Osteocyte (in vitro differentiated cells): ENCODE measurements at regions not wholly inside any gene's neighbourhood (a gene's known extent, or its start where the extent isn't known, plus 50 kb on each side); places are given as distances from the start of the nearest gene placed in this dataset.

ENCODE experiments used
- DNase-seq: peaks from one replicate; pipeline ENCODE4 v3.0.0; 2021; ENCODE audit warnings: mixed read lengths; ENCODE audit not compliant: unreplicated experiment; ENCODE audit errors: extremely low spot score
- H3K27ac Mint-ChIP-seq: one replicate; pipeline ENCODE4 v1.8.0; 2021; ENCODE audit warnings: mild to moderate bottlenecking, mixed read lengths; ENCODE audit not compliant: unreplicated experiment
- H3K27me3 Mint-ChIP-seq: one replicate; pipeline ENCODE4 v1.8.0; 2021; ENCODE audit warnings: mixed read lengths; ENCODE audit not compliant: unreplicated experiment
- H3K36me3 Mint-ChIP-seq: one replicate; pipeline ENCODE4 v1.8.0; 2021; ENCODE audit warnings: mixed read lengths; ENCODE audit not compliant: unreplicated experiment
- H3K4me1 Mint-ChIP-seq: one replicate; pipeline ENCODE4 v1.8.0; 2021; ENCODE audit warnings: mixed read lengths; ENCODE audit not compliant: unreplicated experiment
- H3K4me3 Mint-ChIP-seq: one replicate; pipeline ENCODE4 v1.8.0; 2021; ENCODE audit warnings: mild to moderate bottlenecking, moderate library complexity, mixed read lengths; ENCODE audit not compliant: unreplicated experiment
- H3K9me3 Mint-ChIP-seq: one replicate; pipeline ENCODE4 v1.8.0; 2021; ENCODE audit warnings: mixed read lengths; ENCODE audit not compliant: unreplicated experiment
- TF ChIP-seq, protein P1 (sequence below): fragments of 200-600 bp; sonication (generic); IDR thresholded peaks from 2 replicates; pipeline ENCODE4 v1.5.0; 2021; ENCODE audit warnings: antibody characterized with exemption, mild to moderate bottlenecking, moderate library complexity

DNA sequence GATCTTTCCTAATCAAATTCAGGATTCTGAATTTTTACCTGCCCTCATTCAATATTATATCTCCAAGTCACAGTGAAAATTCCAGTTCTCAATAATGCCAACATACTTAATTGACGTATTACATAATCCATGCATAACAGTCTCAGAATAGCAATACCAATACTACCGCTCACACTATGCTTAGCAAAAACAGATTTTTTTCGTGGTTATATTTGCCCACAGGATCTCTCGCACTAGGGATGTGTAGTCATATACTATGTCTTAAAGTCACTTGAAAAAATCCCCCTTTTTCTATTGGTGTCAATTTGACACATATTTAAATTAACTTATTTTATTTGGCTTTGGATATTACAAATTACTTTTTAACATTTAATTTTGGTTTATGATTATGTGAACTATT lies 323.1 kb upstream of the SLC35B3 start:
- H3K9me3 Mint-ChIP-seq: no peaks in the 10 kb centered on the region
- no peak overlapping the region for H3K4me3 Mint-ChIP-seq
- no peak overlapping the region for H3K27ac Mint-ChIP-seq
- TF ChIP-seq, protein P1, sequence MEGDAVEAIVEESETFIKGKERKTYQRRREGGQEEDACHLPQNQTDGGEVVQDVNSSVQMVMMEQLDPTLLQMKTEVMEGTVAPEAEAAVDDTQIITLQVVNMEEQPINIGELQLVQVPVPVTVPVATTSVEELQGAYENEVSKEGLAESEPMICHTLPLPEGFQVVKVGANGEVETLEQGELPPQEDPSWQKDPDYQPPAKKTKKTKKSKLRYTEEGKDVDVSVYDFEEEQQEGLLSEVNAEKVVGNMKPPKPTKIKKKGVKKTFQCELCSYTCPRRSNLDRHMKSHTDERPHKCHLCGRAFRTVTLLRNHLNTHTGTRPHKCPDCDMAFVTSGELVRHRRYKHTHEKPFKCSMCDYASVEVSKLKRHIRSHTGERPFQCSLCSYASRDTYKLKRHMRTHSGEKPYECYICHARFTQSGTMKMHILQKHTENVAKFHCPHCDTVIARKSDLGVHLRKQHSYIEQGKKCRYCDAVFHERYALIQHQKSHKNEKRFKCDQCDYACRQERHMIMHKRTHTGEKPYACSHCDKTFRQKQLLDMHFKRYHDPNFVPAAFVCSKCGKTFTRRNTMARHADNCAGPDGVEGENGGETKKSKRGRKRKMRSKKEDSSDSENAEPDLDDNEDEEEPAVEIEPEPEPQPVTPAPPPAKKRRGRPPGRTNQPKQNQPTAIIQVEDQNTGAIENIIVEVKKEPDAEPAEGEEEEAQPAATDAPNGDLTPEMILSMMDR: no peak
- no peaks in the 10 kb centered on the region for H3K27me3 Mint-ChIP-seq
- H3K4me1 Mint-ChIP-seq: peaks cover 3% of the 10 kb centered on the region
- no peak for DNase-seq
- H3K36me3 Mint-ChIP-seq: no peaks in the 10 kb centered on the region

DNA sequence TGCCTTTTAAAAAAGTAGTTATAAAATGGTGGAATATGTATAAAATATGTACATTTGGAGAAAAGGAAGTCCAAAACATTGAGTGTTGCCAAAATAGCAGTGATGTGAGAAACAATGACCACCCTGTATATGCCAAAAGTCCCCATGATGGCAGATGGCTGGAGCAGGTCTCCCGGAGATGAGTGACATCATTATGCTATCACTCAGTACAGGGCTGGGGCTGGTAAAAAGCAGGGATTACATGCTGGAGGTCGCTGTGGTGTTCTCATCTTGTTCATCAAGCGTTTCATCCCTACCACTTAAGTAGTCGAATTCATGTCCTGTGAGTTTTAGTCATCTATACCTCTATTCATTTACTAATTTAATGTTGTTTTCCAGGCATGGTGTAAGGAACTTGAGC lies 315.3 kb upstream of the SLC35B3 start:
- Mint-ChIP-seq H3K27ac (no peak overlapping the region), H3K4me1 (no peaks in the 10 kb centered on the region)

DNA sequence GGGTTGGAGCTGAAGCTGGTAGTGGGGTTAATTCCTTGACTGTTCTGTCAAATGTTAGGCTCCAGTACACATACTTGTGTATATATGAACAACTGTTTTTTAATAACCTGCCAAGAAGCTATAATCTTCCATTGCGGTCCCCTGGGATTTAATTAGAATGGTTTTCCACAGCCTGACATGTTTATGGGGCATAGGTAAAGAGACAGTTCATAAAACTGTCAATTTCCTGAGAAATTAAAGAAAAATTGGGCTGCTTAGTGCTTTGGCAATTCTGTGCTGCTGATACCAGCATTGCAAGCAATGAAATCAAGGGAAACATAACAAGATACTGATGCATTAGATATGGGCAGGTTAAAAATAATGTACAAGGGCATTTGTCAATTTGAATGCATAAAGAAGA lies 314.1 kb upstream of the SLC35B3 start:
- TF ChIP-seq, protein P1: no peak
- no peaks in the 10 kb centered on the region for H3K4me1 Mint-ChIP-seq
- peaks cover 5% of the 10 kb centered on the region for H3K27me3 Mint-ChIP-seq
- no peak for DNase-seq
- no peaks in the 10 kb centered on the region for H3K36me3 Mint-ChIP-seq
- no peak overlapping the region for H3K4me3 Mint-ChIP-seq
- no peak overlapping the region for H3K27ac Mint-ChIP-seq
- no peaks in the 10 kb centered on the region for H3K9me3 Mint-ChIP-seq

More for the DNA sequence above, 315.3 kb upstream of the SLC35B3 start:
- Mint-ChIP-seq H3K4me3 (no peak overlapping the region), H3K27me3 (peaks cover 5% of the 10 kb centered on the region), H3K36me3 (no peaks in the 10 kb centered on the region), H3K9me3 (no peaks in the 10 kb centered on the region)
- TF ChIP-seq, protein P1: no peak
- DNase-seq: no peak

DNA sequence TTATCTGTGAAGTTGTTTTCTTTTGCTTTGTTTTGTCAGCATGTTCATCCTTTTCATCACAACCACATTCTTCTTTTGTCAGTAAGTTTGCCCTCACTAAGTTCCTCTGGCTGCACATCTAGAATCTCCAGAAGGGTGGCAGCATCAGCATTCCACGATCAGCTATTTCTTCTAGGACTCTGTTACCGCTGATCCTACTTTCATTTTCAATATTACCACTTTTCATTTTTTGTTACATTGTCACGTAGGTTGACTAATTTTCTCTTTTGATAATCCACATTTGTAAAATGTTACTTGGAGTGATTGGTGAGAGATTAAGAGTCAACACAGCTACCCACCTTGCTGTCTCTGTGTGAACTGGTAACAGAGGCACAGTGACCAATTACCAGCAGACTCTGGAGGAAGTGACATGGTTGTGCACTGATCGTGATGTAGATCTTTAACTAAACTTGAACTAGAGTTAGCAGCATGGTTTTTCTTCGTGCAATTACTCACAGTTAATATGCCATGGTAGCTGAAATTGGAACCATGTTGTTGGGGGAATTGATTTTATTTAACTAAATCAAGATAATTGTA lies 307.9 kb upstream of the SLC35B3 start:
- Mint-ChIP-seq H3K27me3 (peaks cover 5% of the 10 kb centered on the region), H3K4me3 (no peak overlapping the region), H3K36me3 (no peaks in the 10 kb centered on the region), H3K4me1 (no peaks in the 10 kb centered on the region), H3K9me3 (peaks cover 11% of the 10 kb centered on the region), H3K27ac (no peak overlapping the region)
- TF ChIP-seq, protein P1: peak; percentile 15
- DNase-seq: no peak

DNA sequence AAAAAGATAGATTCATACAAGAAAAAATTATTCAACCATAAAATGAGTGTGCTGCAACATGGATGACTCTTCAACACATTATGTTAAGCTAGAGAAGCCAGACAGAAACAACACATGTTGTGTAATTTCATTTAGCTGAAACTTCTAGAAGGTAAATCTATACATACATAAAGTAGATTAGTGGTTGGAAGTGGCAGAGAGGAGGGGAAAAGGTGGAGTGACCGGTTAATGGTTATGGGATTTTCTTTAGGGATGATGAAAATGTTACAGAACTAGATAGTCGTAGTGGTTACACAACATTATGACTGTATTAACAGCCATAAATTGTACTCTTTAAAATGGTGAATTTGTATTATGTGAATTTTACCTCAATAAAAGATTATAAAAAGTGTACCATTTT lies 304.1 kb upstream of the SLC35B3 start:
- H3K4me1 Mint-ChIP-seq: no peaks in the 10 kb centered on the region
- no peaks in the 10 kb centered on the region for H3K36me3 Mint-ChIP-seq
- TF ChIP-seq, protein P1: no peak
- H3K4me3 Mint-ChIP-seq: no peak overlapping the region
- peaks cover 11% of the 10 kb centered on the region for H3K9me3 Mint-ChIP-seq
- no peak overlapping the region for H3K27ac Mint-ChIP-seq
- no peaks in the 10 kb centered on the region for H3K27me3 Mint-ChIP-seq
- no peak for DNase-seq
